WTC11 (cell line): ENCODE measurements at regions not wholly inside any gene's neighbourhood (a gene's known extent, or its start where the extent isn't known, plus 50 kb on each side); places are given as distances from the start of the nearest gene placed in this dataset.

ENCODE experiments used
- CTCF ChIP-seq: fragments of 200-600 bp; IDR thresholded peaks from 2 replicates; pipeline ENCODE4 v1.8.0; 2022; ENCODE audit warnings: antibody characterized with exemption
- NR3C1 ChIP-seq: sonication (generic); formaldehyde crosslinking; conservative IDR thresholded peaks from 2 replicates; pipeline ENCODE4 v1.8.1; 2023; ENCODE audit warnings: low read depth, mild to moderate bottlenecking, missing genetic modification reagents
- SP1 ChIP-seq: sonication (generic); formaldehyde crosslinking; conservative IDR thresholded peaks from 2 replicates; pipeline ENCODE4 v1.8.1; 2022; ENCODE audit warnings: missing genetic modification reagents

- TF ChIP-seq CTCF (no peak), NR3C1 (CRISPR knock-in tag) (no peak), SP1 (no peak)
These were observed 103.4 kb upstream of the RBM19 start for GRCh38 chr12:114069507-114069906.
